PC-3 (cell line): ENCODE measurements at regions not wholly inside any gene's neighbourhood (a gene's known extent, or its start where the extent isn't known, plus 50 kb on each side); places are given as distances from the start of the nearest gene placed in this dataset.

Experiments
- CTCF ChIP-seq: fragments of 300-600 bp; sonication (generic); conservative IDR thresholded peaks from 2 replicates; pipeline ENCODE4 v1.5.1; 2017; ENCODE audit warnings: antibody characterized with exemption, low read depth, mild to moderate bottlenecking, low read length
- EZH2 ChIP-seq: fragments of 300-600 bp; sonication (generic); IDR thresholded peaks from one replicate; pipeline ENCODE4 v1.6.1; 2017; ENCODE audit warnings: antibody characterized with exemption, mild to moderate bottlenecking, low read length; ENCODE audit not compliant: unreplicated experiment
- EZH2phosphoT487 ChIP-seq: fragments of 300-600 bp; sonication (generic); IDR thresholded peaks from 2 replicates; pipeline ENCODE4 v1.6.1; 2018; ENCODE audit warnings: mild to moderate bottlenecking, antibody characterized with exemption, low read length, borderline replicate concordance

GRCh38 chr2:42907835-42908234 is 115.5 kb upstream of the HAAO start:
- TF ChIP-seq CTCF (no peak), EZH2 (no peak), EZH2phosphoT487 (no peak)
